ENCODE measurements at regions not wholly inside any gene's neighbourhood (a gene's known extent, or its start where the extent isn't known, plus 50 kb on each side); places are given as distances from the start of the nearest gene placed in this dataset.

- no peak for DNase-seq (ENCODE audit: low read depth)
- TF ChIP-seq CTCF (IDR thresholded peaks at IDR 0.05; ENCODE audit: insufficient read depth, low read depth, low read length, missing control alignments): no peak
- no peak overlapping the region for H3K4me3 ChIP-seq (ENCODE audit: low read length)
Measured at GRCh38 chr7:51645702-51646298, 329.2 kb upstream of the COBL start.

- TF ChIP-seq CTCF (IDR thresholded peaks at IDR 0.05; ENCODE audit: insufficient read depth, low read depth, low read length, missing control alignments): no peak
- DNase-seq (ENCODE audit: low read depth): no peak
- H3K4me3 ChIP-seq (ENCODE audit: low read length): no peak overlapping the region
Measured at GRCh38 chr7:51645255-51645654, 328.6 kb upstream of the COBL start.

- no peak for DNase-seq (ENCODE audit: low read depth)
- H3K4me3 ChIP-seq (ENCODE audit: low read length): no peak overlapping the region
- TF ChIP-seq CTCF (IDR thresholded peaks at IDR 0.05; ENCODE audit: insufficient read depth, low read depth, low read length, missing control alignments): no peak
Measured at GRCh38 chr7:51644216-51644615, 327.6 kb upstream of the COBL start.

GRCh38 chr7:51640841-51641240 is 324.2 kb upstream of the COBL start:
- TF ChIP-seq CTCF (IDR thresholded peaks at IDR 0.05; ENCODE audit: insufficient read depth, low read depth, low read length, missing control alignments): no peak
- H3K4me3 ChIP-seq (ENCODE audit: low read length): no peak overlapping the region
- no peak for DNase-seq (ENCODE audit: low read depth)

- TF ChIP-seq CTCF (IDR thresholded peaks at IDR 0.05; ENCODE audit: insufficient read depth, low read depth, low read length, missing control alignments): no peak
- no peak overlapping the region for H3K4me3 ChIP-seq (ENCODE audit: low read length)
- no peak for DNase-seq (ENCODE audit: low read depth)
Measured at GRCh38 chr7:51639661-51640334, 323.2 kb upstream of the COBL start.

- H3K4me3 ChIP-seq (ENCODE audit: low read length): no peak overlapping the region
- TF ChIP-seq CTCF (IDR thresholded peaks at IDR 0.05; ENCODE audit: insufficient read depth, low read depth, low read length, missing control alignments): no peak
- no peak for DNase-seq (ENCODE audit: low read depth)
Measured at GRCh38 chr7:51636503-51636902, 319.9 kb upstream of the COBL start.

GRCh38 chr7:51635775-51636174 is 319.2 kb upstream of the COBL start:
- DNase-seq (ENCODE audit: low read depth): no peak
- no peak overlapping the region for H3K4me3 ChIP-seq (ENCODE audit: low read length)
- TF ChIP-seq CTCF (IDR thresholded peaks at IDR 0.05; ENCODE audit: insufficient read depth, low read depth, low read length, missing control alignments): no peak

Data from epithelial cell of esophagus (primary cell).